GM12891 (cell line): ENCODE measurements at regions not wholly inside any gene's neighbourhood (a gene's known extent, or its start where the extent isn't known, plus 50 kb on each side); places are given as distances from the start of the nearest gene placed in this dataset.

ENCODE experiments used
- POLR2A ChIP-seq: IDR thresholded peaks from 2 replicates; pipeline ENCODE4 v1.6.1; 2011; ENCODE audit warnings: low read depth, low read length, control low read depth
- POLR2AphosphoS5 ChIP-seq: IDR thresholded peaks from 2 replicates; pipeline ENCODE4 v1.6.1; 2011; ENCODE audit warnings: low read depth, low read length, control low read depth
- SPI1 ChIP-seq: IDR thresholded peaks from 2 replicates; pipeline ENCODE4 v1.6.1; 2011; ENCODE audit warnings: low read depth, low read length, control low read depth
- TAF1 ChIP-seq: IDR thresholded peaks from 2 replicates; pipeline ENCODE4 v1.6.1; 2011; ENCODE audit warnings: low read depth, low read length, control low read depth

DNA sequence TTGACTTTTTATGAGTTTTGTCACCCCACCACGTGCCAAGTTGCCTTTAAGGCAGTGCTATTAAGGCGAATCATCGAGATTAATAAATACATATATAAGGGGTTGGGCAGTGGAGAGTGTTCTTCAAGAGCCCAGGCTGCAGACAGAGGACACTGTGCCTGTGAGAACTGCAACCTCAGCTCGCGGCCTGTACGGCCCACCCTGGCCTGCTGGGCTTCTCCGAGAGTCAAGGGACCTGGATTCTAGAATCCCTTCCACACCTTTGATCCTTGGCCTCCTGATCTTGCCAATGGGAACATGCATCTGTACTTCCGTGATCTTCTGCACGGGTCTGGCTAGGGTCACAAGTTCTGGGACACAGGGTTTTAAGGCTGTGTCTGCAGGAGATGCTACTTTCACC lies 54.5 kb downstream of the IRX5 start:
- TF ChIP-seq TAF1 (no peak), POLR2A (no peak), POLR2AphosphoS5 (no peak), SPI1 (no peak)
